Breast epithelium (tissue), 4 donors: ENCODE measurements at regions not wholly inside any gene's neighbourhood (a gene's known extent, or its start where the extent isn't known, plus 50 kb on each side); places are given as distances from the start of the nearest gene placed in this dataset.

Experiments used
- DNase-seq, 2 donors: peaks; one replicate each; pipeline ENCODE4 v3.0.0-alpha.2; 2019; ENCODE audit warnings: low spot score in 2 of 2
- H3K27ac ChIP-seq, 2 donors: fragments of 200-600 bp; sonication (generic) in 1 of 2; one replicate each; pipeline ENCODE4 v1.5.1; 2016 to 2019; ENCODE audit warnings: mild to moderate bottlenecking in 1 of 2
- H3K27me3 ChIP-seq, 2 donors: fragments of 200-600 bp; sonication (generic) in 1 of 2; one replicate each; pipeline versions ENCODE4 v1.5.1 to v1.6.0; 2017 to 2019; ENCODE audit warnings: control low read depth in 1 of 2, mild to moderate bottlenecking in 1 of 2
- H3K36me3 ChIP-seq: fragments of 200-600 bp; one replicate; pipeline ENCODE4 v1.5.1; 2019
- H3K4me1 ChIP-seq, 2 donors: fragments of 200-600 bp; sonication (generic); one replicate each; pipeline ENCODE4 v1.5.1; 2016 to 2019; ENCODE audit warnings: control low read depth in 1 of 2
- H3K4me3 ChIP-seq, 3 donors: fragments of 200-600 bp; sonication (generic); 1 replicate in 2 of 3; 2 replicates in 1 of 3; pipeline ENCODE4 v1.5.1; 2016 to 2019; ENCODE audit warnings: mild to moderate bottlenecking in 3 of 3, moderate library complexity in 2 of 3
- H3K9me3 ChIP-seq, 2 donors: fragments of 200-600 bp; sonication (generic) in 1 of 2; one replicate each; pipeline ENCODE4 v1.5.1; 2016 to 2019; ENCODE audit warnings: control low read depth in 1 of 2
- CTCF ChIP-seq, 3 donors: fragments of 450-650 bp; IDR thresholded peaks; one replicate each; pipeline ENCODE4 v1.5.1; 2016 to 2017; ENCODE audit warnings: antibody characterized with exemption in 3 of 3, mild to moderate bottlenecking in 3 of 3, moderate library complexity in 3 of 3
- POLR2A ChIP-seq: fragments of 450-650 bp; IDR thresholded peaks from one replicate; pipeline ENCODE4 v1.6.1; 2016; ENCODE audit warnings: antibody characterized with exemption, mild to moderate bottlenecking, moderate library complexity
- POLR2AphosphoS5 ChIP-seq, 3 donors: sonication (generic); formaldehyde crosslinking; IDR thresholded peaks; one replicate each; pipeline ENCODE4 v1.6.1; 2017; ENCODE audit warnings: antibody characterized with exemption in 3 of 3
- intact Hi-C: fragments of 100-400 bp; cut with DNase I; formaldehyde crosslinking; loops from one replicate; pipeline ENCODE4 v1.15.1; 2023; ENCODE audit warnings: low total_unique reads

DNA sequence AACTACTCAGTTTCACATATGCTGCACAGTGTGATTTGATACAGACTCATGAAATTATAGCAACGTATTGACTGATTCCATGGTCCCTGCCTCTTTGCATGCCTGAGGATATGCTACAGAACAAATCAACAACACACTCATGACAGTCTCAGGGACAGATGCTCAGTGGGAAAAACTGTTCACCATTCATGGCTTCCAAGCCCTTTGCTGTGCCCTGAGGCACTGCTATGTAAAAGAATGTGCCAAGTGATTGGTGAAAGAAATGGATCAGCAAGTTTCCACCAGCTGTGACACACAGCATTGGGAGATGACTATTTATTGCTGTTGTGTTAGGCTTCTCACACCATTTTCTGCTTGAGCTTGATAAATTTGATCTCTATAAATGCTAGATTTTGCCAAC, 825.6 kb upstream of the INTU start:
- Histone ChIP-seq H3K4me3 (no peak overlapping the region), H3K4me1 (no peaks in the 10 kb centered on the region), H3K9me3 (no peaks in the 10 kb centered on the region), H3K27me3 (no peaks in the 10 kb centered on the region), H3K36me3 (no peaks in the 10 kb centered on the region), H3K27ac (no peak overlapping the region)
- DNase-seq, result no peak
- no peak for TF ChIP-seq POLR2A
- no peak for TF ChIP-seq CTCF (IDR thresholded peaks at IDR 0.05)
- TF ChIP-seq POLR2AphosphoS5 (IDR thresholded peaks at IDR 0.05), result no peak
- intact Hi-C loops, result no loop called here

GRCh38 chr4:126812076-126812475, 820.7 kb upstream of the INTU start:
- H3K4me3 ChIP-seq, result no peak overlapping the region
- H3K27ac ChIP-seq, result no peak overlapping the region
- H3K36me3 ChIP-seq, result no peaks in the 10 kb centered on the region
- no peaks in the 10 kb centered on the region for H3K27me3 ChIP-seq
- H3K4me1 ChIP-seq, result no peaks in the 10 kb centered on the region
- DNase-seq, result no peak
- intact Hi-C loops, result no loop called here
- no peaks in the 10 kb centered on the region for H3K9me3 ChIP-seq
- TF ChIP-seq CTCF (IDR thresholded peaks at IDR 0.05) (no peak), POLR2A (no peak)

DNA sequence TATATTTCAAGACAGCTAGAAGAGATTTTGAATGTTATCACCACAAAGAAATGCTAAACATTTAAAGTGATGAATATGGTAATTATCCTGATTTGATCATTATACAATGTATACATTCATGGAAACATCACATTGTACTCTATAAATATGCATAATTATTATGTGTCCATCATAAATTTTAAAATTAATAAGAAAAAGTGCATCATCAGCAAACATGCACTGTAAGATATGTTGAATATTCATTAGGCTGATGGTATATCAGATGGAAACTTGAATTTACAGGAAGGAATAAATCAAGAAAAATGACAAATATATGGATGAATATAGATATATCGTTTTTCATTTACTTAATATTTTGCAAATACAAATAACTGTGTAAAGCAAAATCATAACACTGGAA, 812.1 kb upstream of the INTU start:
- no peaks in the 10 kb centered on the region for H3K36me3 ChIP-seq
- no peak for TF ChIP-seq CTCF (IDR thresholded peaks at IDR 0.05)
- TF ChIP-seq POLR2AphosphoS5 (IDR thresholded peaks at IDR 0.05), result no peak
- TF ChIP-seq POLR2A, result no peak
- no peak overlapping the region for H3K4me3 ChIP-seq
- intact Hi-C loops, result no loop called here
- H3K27ac ChIP-seq, result no peak overlapping the region
- H3K9me3 ChIP-seq, result no peaks in the 10 kb centered on the region
- no peak for DNase-seq
- H3K4me1 ChIP-seq, result no peaks in the 10 kb centered on the region
- no peaks in the 10 kb centered on the region for H3K27me3 ChIP-seq

DNA sequence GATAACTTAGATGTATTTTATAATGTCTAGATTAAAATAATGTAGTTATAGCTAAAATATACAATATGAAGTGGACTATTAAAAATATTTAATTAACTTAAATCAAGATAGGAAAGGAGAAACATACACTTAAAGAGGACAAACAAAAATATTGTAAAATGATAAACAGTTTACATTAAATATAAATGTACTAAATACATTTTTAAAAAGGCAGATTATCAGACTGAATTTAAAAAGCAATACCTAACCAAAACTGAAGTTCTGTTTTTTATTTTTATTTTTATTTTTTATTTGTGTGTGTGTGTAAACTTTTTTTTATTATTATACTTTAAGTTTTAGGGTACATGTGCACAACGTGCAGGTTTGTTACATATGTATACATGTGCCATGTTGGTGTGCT, 811.6 kb upstream of the INTU start:
- Histone ChIP-seq H3K36me3 (no peaks in the 10 kb centered on the region), H3K27me3 (no peaks in the 10 kb centered on the region), H3K4me3 (no peak overlapping the region), H3K9me3 (no peaks in the 10 kb centered on the region), H3K27ac (no peak overlapping the region), H3K4me1 (no peaks in the 10 kb centered on the region)
- no peak for TF ChIP-seq CTCF (IDR thresholded peaks at IDR 0.05)
- DNase-seq, result no peak
- intact Hi-C loops, result no loop called here

DNA sequence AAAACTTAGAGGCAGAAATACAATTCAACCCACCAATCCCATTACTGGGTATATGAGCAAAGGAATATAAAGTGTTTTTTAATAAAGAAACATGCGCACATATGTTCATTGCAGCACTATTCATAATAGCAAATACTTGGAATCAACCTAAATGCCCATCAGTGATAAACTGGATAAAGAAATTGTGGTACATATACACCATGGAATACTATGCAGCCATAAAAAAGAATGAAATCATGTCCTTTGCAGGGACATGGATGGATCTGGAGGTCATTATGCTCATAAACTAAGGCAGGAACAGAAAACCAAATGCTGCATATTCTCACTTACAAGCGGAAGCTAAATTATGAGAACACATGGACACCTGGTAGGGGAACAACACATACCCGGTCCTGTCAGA, 807.7 kb upstream of the INTU start:
- Histone ChIP-seq H3K4me1 (no peaks in the 10 kb centered on the region), H3K4me3 (no peak overlapping the region), H3K27ac (no peak overlapping the region), H3K36me3 (no peaks in the 10 kb centered on the region), H3K27me3 (no peaks in the 10 kb centered on the region), H3K9me3 (peaks cover 5 to 6% of the 10 kb centered on the region in 2 donors)
- intact Hi-C loops, result no loop called here
- no peak for DNase-seq
- TF ChIP-seq CTCF (IDR thresholded peaks at IDR 0.05) (no peak), POLR2AphosphoS5 (IDR thresholded peaks at IDR 0.05) (no peak), POLR2A (no peak)
